HG03460 (cell line): ENCODE measurements at regions not wholly inside any gene's neighbourhood (a gene's known extent, or its start where the extent isn't known, plus 50 kb on each side); places are given as distances from the start of the nearest gene placed in this dataset.
"Not testable (repeated sequence)": the region's sequence is repeated elsewhere in the genome, so short reads cannot be mapped to it uniquely, and the experiment has no call there.

Source experiments
- ATAC-seq: cut with Tn5 transposase; IDR thresholded peaks from one replicate; pipeline ENCODE4 v1.9.1; 2021; ENCODE audit not compliant: unreplicated experiment

GRCh38 chr1:101185421-101185820 lies 51.4 kb upstream of the S1PR1 start:
- no peak for ATAC-seq

- ATAC-seq, result no peak
Measured at GRCh38 chr1:101183388-101183699, 53.5 kb upstream of the S1PR1 start.

GRCh38 chr1:101182627-101183387 lies 54.0 kb upstream of the S1PR1 start:
- no peak for ATAC-seq

GRCh38 chr1:101181930-101182329 lies 54.9 kb upstream of the S1PR1 start:
- ATAC-seq, result no peak

GRCh38 chr1:101178688-101179491 lies 57.9 kb upstream of the S1PR1 start:
- ATAC-seq, result peak; percentile 86

GRCh38 chr1:101178341-101178687 lies 58.5 kb upstream of the S1PR1 start:
- ATAC-seq, result no peak

- no peak for ATAC-seq
Measured at GRCh38 chr1:101175886-101176285, 60.9 kb upstream of the S1PR1 start.

- no peak for ATAC-seq
Measured at GRCh38 chr1:101175466-101175865, 61.4 kb upstream of the S1PR1 start.

- ATAC-seq, result no peak
Measured at GRCh38 chr1:101174722-101175121, 62.1 kb upstream of the S1PR1 start.

- not testable (repeated sequence) for ATAC-seq
Measured at GRCh38 chr1:101174298-101174697, 62.5 kb upstream of the S1PR1 start.

GRCh38 chr1:101170506-101171050 lies 66.2 kb upstream of the S1PR1 start:
- ATAC-seq, result no peak

- no peak for ATAC-seq
Measured at GRCh38 chr1:101167891-101168290, 68.9 kb upstream of the S1PR1 start.

GRCh38 chr1:101166583-101167120 lies 70.2 kb upstream of the S1PR1 start:
- no peak for ATAC-seq

GRCh38 chr1:101165954-101166353 lies 70.9 kb upstream of the S1PR1 start:
- ATAC-seq, result no peak

- no peak for ATAC-seq
Measured at GRCh38 chr1:101165532-101165931, 71.3 kb upstream of the S1PR1 start.

- ATAC-seq, result no peak
Measured at GRCh38 chr1:101164776-101165175, 72.0 kb upstream of the S1PR1 start.

- ATAC-seq, result no peak
Measured at GRCh38 chr1:101162736-101163735, 73.8 kb upstream of the S1PR1 start.

GRCh38 chr1:101162300-101162699 lies 74.5 kb upstream of the S1PR1 start:
- no peak for ATAC-seq

GRCh38 chr1:101161619-101162018 lies 75.2 kb upstream of the S1PR1 start:
- ATAC-seq, result no peak

- ATAC-seq, result peak; percentile 74
Measured at GRCh38 chr1:101158424-101158823, 78.4 kb upstream of the S1PR1 start.

- no peak for ATAC-seq
Measured at GRCh38 chr1:101154547-101154946, 82.3 kb upstream of the S1PR1 start.
